HG03520 (cell line): ENCODE measurements at regions not wholly inside any gene's neighbourhood (a gene's known extent, or its start where the extent isn't known, plus 50 kb on each side); places are given as distances from the start of the nearest gene placed in this dataset.

Experiments used
- ATAC-seq: cut with Tn5 transposase; IDR thresholded peaks from one replicate; pipeline ENCODE4 v1.9.1; 2021; ENCODE audit warnings: mild to moderate bottlenecking, moderate library complexity; ENCODE audit not compliant: unreplicated experiment

DNA sequence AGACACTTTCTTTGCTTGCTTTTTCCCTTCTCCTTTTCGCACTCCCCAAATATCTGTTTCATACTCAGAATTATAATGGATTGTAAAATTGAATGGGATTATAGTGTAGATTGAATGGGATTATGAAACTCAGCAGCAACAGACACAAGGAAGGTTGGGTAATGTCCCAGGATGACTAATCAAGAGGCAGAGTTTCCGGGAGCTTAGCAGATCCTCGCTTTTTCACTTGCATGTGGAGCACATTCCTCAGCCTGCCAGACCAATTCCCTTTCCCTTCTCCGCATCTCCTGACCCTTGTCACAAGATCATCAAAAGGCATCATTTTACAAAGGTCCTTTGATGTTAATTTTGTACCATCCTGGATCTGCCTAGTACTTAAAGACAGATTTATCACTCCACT lies 55.1 kb upstream of the SLC1A1 start:
- no peak for ATAC-seq

DNA sequence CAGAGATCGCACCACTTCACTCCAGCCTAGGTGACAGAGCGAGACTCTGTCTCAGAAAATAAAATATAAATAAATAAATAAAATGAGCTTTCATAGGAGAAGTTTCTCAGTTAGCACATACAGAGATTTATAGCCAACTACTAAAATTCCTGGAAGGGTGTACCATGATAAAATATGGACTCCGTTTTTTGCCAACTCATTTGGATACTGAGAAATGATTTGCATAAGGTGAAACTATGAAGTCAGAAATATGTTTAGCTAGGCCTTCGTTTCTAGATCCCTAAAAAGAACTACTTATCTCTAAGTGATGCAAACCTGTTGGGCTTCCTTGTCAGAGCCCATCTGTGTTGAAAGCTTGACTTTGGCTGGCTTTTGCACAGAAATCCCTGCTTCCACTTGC lies 56.9 kb upstream of the SLC1A1 start:
- no peak for ATAC-seq

DNA sequence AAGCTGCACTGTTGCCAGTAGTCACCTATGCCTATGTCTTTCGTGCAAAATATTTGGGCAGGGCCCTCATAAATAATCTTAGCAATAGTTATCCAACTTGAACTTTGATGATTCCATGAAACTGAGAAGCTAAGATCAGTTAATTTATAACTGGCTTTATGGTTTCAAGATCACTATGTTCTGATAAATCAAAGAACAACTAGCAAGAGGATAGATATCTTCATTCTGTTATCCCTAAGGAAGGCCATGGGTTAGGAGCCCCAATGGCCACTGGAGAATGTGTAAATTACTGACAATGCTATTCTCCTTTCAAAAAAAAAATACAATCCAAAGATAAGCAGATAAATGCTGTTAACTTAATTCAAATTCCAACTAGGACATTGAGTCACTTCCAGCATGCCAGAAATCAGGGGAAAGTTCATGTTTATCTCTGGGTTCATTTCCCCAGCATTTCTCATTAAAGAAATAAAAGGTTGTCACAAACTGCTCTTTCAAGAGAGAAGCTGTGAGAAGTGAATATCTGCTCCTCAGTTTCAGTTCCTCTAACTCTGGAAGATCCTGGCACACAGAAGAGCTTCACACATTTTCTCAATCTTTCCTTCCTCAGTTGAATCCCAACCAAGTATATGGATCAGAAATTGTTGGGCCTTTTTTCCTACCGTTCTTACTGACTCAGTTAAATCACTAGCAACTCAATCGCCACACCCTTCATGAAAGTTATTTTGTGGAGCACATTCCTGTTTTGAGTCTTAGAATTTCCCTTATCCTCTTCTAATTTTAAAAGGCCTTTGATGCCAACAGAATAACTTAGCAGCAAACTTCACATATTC lies 59.6 kb upstream of the SLC1A1 start:
- ATAC-seq, result no peak

DNA sequence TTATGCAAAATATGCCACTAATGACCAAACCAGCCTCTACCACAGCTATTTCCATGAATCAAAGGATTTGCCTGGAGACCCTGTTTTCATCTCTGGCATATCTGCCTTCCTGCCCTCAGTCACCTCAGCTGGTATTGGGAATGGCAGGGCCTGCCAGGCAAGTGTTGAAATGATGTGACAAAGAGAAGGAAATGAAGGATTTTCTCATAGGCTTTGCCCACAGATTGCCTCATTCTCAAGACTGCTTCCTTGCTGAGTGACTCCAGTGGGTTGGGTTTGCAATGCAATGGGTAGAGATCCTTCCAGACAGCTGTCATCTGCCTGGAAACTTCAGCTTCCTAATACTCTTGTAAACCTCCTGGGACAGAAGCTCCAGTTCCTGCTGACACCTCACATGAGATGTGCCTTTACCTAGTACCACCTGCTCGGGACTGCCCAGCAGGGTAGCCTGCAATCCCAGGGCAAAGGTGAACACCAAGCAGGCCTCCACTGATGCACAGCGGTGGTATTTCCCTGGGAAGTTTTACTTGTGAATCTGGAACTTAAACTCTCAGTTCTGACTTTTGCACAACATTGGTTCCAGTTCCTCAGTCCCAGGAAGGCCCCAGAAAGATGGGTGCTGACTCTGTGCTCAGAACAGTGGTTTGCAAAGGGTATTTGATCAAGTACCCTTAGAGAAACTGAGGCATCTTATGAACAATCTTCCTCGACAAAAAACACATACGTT lies 64.8 kb upstream of the SLC1A1 start:
- ATAC-seq, result no peak

DNA sequence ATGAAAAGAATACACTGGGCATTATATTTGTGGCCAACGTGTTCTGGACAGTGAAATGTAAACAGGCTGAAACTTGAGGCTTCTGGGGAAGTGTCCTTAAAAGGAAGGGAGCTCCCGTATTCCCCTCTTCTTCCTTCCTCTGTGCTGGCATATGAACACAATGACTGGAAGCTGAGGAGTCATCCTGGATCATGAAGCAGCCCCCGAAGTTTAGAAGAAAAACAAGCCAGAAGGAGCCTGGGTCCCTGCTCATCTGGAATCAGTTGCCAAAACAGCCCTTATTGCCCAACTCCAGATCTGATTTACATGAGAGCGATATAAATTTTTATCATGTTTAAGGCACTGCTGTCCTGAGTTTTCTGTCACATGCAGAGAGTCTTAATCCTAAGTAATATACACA lies 65.4 kb upstream of the SLC1A1 start:
- no peak for ATAC-seq

DNA sequence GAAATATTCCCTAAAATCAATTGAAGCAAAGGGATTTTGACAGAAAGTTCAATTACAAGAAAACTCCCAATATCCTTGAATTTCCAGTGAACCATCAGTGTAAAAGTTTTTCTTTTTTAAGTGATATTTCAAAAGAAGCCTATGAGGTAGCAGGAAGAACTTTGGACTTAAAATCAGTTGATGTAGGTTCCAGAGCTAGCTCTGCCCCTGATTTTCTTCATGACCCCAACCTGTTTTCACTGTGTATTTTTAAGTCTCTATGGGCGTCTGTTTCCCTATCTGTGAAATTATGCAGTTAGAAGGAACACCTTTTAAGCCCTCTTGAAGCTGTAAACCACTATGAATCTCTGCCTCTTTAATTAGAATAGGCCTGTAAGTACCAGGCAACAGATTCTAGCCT lies 66.2 kb upstream of the SLC1A1 start:
- no peak for ATAC-seq

DNA sequence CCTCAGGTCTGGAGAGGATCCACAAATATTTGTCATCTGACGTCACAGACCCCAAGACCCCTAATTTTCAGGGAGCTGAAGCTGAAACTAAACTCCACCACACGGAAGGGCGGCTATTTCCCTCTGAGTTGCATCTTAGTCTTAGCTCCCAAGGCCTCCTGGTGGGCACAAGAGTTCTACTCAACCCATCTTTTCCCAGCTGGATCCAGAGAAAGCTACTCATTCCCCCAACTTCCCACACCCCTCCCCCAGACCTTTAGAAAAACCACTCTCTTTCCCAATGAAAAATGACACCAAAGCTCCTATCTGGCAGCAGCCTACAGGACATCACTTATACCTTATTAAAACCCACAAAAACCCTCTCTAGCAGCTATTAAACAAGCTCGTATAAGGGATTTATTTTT lies 67.1 kb upstream of the SLC1A1 start:
- no peak for ATAC-seq

DNA sequence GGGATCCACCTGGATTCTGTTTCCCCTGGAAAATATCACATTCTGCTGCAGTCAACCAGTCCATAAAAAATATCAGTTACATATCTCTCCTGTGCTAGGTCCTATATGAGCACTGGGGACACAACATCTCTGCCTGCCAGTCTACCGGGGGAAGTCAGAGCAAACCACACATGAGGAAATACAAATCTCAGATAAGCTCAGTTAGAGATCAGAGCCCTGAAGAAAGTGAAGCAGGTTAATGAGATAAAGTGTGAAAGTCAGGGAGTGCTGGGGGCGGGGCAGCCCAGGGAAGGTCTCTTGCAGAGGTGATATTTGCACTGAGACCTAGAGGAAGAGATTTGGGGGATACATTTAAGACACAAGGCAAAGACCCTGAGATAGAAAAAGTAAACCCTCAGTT lies 67.8 kb upstream of the SLC1A1 start:
- peak; percentile 60 for ATAC-seq

DNA sequence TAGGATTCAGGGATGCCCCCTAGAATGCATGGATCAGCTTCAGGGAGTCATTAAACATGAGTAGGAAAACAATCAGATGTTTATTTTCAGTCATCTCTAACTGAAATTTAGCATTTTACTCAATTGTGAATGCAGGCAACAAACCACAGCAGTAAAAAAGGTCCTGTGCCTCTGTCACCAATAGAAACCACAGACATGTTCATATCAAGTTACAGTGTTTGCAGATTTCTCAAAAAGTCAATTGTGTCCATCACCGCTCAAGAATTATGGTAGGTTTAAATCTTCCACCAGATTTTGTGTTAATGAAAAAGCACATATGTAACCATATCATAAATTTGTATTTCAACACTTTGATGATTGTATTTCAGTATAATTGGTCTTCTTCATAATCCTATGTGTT lies 68.4 kb upstream of the SLC1A1 start:
- ATAC-seq, result no peak

DNA sequence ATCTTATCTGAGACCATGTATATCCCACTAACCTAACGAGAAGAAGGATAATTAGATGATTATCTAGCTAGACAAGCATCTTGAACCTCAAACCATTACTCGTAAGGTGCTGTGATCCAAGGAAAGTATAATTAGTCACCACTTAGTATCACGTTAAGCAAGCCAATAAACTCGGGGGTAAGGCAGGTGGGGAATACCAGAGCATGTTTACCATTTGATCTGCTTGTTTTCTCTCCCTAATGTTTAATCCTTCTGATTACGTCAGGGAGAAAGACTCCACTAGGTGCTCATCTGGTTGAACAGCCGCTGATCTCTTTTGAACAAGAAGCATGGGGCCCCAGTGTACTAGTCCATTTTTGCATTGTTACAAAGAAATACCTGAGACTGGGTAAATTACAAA lies 69.9 kb upstream of the SLC1A1 start:
- ATAC-seq, result no peak

DNA sequence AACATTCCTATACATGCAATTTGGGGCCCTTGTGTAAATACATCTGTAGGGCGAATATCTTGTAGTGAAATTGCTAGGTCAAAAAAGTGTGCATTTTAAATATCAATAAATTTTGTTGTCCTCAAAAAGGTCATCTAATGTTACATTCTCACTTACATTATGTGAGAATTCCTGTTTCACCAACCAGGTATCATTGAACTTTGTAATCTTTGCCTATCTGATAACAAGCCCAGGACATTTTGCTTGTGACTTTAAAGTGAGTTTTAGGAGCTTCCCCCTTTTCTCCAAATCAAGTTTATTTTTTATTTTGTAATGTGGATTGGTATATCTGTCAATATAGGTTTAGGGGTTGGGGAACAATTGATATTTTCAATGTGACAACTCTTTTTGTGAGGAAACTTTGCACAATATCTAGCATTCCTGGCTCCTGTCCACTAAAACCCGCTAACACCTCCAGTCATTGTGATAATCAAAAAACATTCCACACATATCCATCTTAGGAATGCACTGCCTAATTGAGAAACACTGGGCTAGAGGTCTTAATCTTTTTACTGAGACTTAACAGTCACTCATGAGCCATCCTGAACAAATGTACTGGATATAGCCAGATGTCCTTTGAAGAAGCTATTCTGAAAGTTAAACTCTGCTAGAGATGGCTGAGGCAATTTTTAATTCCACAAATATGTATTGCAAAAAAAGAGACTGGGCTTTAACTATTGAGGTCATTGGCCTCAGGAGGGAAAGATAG lies 72.5 kb upstream of the SLC1A1 start:
- no peak for ATAC-seq

DNA sequence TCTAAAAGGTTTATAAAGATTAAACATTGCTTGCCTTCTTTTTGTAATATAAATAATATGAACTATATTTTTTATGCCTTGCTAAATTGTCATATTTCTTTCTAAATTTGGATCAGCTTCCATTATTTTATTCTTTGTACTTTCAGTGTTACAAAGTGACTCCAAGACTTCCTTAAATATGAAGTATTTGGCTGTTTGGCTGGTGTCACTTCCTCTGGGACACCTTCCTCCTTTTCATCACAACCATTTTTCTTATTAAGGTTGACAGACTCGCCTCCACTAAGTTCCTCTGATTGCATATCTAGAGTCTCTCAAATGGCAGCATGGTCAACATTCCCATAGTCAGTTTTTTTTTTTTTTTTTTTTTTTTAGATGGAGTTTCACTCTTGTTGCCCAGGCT lies 73.8 kb upstream of the SLC1A1 start:
- ATAC-seq, result no peak

DNA sequence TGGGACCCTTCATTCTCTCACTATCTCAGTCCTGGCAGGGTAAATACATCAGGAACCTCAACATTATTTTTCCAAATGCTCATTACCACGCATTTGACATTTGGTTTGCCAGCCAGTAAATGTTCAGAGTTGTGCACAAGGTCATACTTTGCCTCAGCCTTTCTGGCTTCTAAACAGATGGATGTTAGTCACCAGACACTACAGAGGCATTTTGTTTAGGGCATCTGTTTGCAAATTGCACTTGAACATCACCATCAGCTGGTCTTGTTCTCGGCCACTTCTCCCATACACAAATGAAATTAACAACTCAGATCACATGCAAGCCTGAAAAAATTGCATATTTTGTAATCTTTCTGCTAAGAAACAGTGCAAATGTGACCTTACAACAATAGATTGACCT lies 75.0 kb upstream of the SLC1A1 start:
- ATAC-seq, result no peak

DNA sequence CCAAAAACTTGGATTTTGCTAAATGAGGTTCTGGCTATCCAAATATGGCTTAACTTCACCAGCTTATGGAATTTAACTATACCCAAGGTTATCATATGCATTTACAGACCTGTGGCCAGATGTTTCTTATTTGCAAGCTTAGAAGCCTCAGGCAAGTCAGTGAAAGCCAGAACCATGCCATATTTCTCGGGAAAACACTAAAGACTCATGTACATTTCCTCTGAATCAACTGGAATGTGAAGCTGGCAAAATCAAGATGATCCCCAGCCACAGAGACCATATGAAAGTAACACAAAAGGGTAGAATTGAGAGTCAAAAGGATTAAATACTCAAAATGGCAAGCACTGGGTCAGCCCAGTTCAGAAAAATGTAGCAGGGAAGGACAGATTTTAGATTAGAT lies 76.4 kb upstream of the SLC1A1 start:
- ATAC-seq, result no peak

DNA sequence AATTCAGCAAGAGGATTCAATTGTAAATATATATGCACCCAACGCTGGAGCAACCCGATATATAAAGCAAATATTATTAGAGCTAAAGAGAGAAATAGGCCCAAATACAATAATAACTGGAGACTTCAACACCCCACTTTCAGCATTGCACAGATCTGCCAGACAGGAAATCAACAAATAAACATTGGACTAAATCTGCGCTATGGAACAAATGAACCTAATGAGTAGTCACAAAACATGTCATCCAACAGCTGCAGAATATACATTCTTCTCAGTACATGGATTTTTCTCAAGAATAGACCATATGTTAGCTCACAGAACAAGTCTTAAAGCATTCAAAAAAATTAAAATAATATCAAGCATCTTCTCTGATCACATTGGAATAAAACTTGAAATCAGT lies 86.1 kb upstream of the SLC1A1 start:
- ATAC-seq, result no peak

DNA sequence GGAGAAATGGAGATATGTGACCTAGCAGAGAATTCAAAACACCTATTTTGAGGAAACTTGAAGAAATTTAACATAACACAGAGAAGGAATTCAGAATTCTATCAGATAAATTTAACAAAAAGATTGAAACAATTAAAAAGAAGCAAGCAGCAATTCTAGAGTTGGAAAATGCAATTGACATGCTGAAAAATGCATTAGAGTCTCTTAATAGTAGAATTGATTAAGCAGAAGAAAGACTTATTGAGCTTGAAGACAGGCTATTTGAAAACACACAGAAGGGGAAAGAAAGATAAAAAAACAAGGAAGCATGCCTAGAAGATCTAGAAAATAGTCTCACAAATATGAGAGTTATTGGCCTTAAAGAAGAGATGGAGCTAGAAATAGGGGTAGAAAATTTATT lies 87.8 kb upstream of the SLC1A1 start:
- ATAC-seq, result no peak

DNA sequence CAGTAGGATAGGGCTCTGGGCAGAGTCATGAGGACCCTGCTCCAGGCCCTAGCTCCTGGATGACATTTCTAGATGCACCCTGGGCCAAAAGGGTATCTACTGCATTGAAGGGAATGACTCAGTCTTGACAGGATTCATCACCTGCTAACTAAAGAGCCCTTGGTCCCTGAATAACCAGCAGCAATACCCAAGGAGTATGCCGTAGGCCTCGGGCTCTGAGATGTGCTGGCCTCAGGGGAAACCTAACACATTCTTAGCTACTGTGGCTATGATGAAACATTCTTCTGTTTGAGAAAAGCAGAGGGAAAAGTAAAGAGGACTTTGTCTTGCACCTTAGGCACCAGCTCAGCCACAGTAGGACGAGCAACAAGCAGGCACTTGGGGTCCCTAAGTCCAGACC lies 89.5 kb upstream of the SLC1A1 start:
- ATAC-seq, result no peak

DNA sequence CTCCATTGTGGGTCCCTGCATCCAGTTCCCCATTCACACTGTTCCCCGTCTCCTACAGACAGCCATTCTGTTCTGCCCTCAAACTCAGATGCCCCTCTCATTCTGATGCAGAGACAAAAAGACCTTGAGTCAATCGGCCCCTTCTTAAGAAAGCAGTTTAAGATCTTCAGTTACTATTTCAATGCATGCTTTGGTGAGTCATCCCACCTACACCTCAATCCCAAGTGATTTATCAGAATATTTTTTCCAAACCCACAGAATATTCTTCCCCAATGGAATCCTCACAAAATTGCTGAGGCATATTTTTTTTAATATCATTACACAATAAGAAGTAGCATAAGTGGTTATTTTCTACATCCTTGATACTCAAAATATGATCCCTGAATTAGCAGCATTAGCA lies 92.4 kb upstream of the SLC1A1 start:
- no peak for ATAC-seq

DNA sequence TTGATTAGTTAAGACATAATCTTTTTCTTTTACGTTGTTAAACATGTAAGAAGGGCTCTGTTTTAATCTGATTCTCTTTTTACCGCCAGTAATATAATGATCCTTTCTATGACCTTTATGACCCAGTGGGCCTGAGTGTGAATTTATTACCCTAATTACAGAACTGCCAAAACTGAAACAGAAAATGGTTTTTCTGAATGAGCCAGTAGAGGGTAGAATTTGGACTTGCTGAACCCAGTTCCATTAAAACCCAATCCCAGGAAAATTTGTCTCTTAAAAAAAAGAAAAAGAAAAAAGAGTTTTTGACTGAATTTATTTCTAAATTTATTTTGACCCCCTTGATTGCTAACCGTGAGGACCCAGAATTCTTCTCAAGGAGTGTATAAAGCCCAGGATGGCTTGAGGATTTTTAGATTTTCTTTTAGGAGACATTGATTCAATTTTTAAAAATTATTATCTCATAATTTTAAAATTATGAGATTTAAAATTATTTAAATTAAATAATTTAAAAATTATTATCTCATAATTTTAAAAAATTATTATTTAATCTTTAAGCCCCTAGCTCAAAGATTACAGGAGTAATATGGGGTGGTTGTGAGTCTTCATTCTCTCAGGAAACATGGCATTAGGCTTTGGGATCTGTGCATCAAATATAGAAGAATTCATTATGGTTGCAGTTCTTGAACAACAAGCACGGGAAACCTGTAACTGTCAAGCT lies 94.1 kb upstream of the GLIS3 start:
- no peak for ATAC-seq

DNA sequence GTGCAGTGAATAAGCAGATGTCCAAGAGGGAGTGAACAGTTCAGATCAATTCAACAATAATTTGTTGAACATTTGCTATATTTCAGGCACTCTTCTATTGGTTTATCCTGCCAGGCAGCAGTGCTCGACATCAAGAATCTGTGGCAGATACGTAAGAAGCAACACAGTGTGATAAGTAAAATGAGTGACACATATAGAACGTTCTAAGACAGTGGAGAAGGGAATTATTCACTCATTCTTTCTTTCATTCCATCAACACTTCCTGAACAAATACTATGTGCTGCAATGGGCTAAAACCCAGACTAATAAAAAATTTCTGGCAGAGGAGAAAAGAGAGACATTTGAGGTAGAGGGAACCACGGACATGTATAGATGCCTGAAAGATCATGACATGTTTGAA lies 89.9 kb upstream of the GLIS3 start:
- ATAC-seq, result no peak

DNA sequence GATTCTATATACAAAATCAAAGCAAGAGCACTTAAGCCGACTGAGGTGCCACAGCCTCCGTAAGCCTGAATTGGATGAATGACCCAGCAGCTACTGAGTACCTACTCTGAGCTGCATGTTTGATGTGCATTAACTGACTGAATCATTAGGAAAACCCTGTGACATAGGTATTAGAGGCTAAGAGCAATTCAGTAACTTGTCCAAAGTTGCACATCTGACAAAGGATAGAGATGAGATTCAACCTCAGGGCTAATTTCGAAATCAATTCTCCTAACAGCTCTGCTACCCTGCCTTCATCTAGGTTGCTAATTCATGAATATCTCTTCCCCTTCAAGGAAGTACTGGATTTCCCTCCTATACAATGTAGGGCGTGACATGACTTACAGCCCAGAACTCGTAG lies 89.1 kb upstream of the GLIS3 start:
- ATAC-seq, result no peak
